ENCODE measurements at regions not wholly inside any gene's neighbourhood (a gene's known extent, or its start where the extent isn't known, plus 50 kb on each side); places are given as distances from the start of the nearest gene placed in this dataset.

DNA sequence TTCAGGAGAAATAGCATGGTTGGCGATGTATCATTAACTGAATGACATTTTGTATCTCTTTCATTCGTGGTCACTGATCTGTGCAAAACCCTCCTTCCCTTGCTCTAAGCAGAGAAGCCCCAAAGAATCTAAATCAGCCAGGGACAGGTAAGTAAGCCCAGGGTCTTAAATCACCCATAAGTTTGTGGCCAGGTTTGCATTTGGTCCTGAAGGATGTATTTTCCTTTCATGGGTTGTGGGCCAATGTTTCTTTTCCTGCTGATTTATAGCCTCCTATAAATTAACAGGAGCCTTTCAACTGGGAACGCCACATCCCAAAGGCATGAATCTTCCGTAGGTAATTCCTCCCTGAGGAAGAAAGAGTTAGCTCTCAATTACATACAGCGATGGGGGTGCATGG is 217.5 kb upstream of the TNC start:
- DNase-seq: no peak
- WGBS (ENCODE audit: low lambda C conversion rate): 66% methylated on average over 5 of the region's 5 CpGs
- POLR2A ChIA-PET: no interaction called here

DNA sequence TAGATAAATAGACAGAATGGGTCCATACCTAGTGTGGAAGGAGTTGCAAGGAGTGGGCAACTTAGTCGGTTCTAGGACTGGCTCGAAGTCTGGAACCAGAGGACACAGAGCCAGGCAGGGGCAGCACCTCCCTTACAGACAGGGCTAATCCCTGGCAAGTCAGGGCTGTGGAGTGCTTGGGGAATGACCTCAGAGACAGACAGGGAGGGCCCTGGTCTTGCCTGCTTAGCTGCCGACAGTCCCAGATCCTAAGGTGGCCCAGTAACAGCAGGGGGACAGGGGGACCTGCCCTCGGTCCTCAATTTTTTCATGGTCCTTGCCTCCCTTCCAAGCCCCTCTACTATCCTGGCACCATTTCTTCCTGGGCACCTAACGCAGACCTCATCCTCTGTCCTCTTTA is 222.4 kb upstream of the TNC start:
- DNase-seq: no peak
- H3K4me1 ChIP-seq (ENCODE audit: control insufficient read depth in 1 of 2, insufficient read depth in 2 of 2, low read depth in 1 of 2, low read length in 1 of 2): no peaks in the 10 kb centered on the region
- no peak overlapping the region for H3K4me2 ChIP-seq
- H3K79me2 ChIP-seq (ENCODE audit: insufficient read depth): no peaks in the 10 kb centered on the region
- TF ChIP-seq GABPA (IDR thresholded peaks at IDR 0.05; ENCODE audit: low read depth) (no peak), MXI1 (IDR thresholded peaks at IDR 0.05; ENCODE audit: low read depth, low read length) (no peak), JUND (IDR thresholded peaks at IDR 0.05) (no peak), TEAD4 (IDR thresholded peaks at IDR 0.05; ENCODE audit: borderline replicate concordance, insufficient read depth) (no peak), RAD21 (IDR thresholded peaks at IDR 0.05; ENCODE audit: low read length) (no peak), FOXJ3 (CRISPR knock-in tag; IDR thresholded peaks at IDR 0.05) (no peak), RCOR1 (IDR thresholded peaks at IDR 0.05; ENCODE audit: low read length) (no peak), RXRA (IDR thresholded peaks at IDR 0.05; ENCODE audit: borderline replicate concordance, low read depth) (no peak), SIN3A (IDR thresholded peaks at IDR 0.05; ENCODE audit: borderline replicate concordance, low read depth, low read length) (no peak), SMC3 (IDR thresholded peaks at IDR 0.05; ENCODE audit: low read depth, low read length) (no peak), CHD2 (IDR thresholded peaks at IDR 0.05; ENCODE audit: low read length, partially characterized antibody) (no peak), NFIC (IDR thresholded peaks at IDR 0.05; ENCODE audit: borderline replicate concordance) (no peak), MEF2A (IDR thresholded peaks at IDR 0.05; ENCODE audit: borderline replicate concordance, low read depth) (no peak), POLR2AphosphoS5 (IDR thresholded peaks at IDR 0.05; ENCODE audit: low read depth, low read length) (no peak), FOSL2 (IDR thresholded peaks at IDR 0.05; ENCODE audit: borderline replicate concordance, low read depth) (no peak), FOXM1 (IDR thresholded peaks at IDR 0.05; ENCODE audit: low read depth) (no peak)
- TF ChIP-seq, protein P1, sequence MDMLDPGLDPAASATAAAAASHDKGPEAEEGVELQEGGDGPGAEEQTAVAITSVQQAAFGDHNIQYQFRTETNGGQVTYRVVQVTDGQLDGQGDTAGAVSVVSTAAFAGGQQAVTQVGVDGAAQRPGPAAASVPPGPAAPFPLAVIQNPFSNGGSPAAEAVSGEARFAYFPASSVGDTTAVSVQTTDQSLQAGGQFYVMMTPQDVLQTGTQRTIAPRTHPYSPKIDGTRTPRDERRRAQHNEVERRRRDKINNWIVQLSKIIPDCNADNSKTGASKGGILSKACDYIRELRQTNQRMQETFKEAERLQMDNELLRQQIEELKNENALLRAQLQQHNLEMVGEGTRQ (IDR thresholded peaks at IDR 0.05; ENCODE audit: borderline replicate concordance, low read depth, low read length): no peak
- TF ChIP-seq, protein P2, sequence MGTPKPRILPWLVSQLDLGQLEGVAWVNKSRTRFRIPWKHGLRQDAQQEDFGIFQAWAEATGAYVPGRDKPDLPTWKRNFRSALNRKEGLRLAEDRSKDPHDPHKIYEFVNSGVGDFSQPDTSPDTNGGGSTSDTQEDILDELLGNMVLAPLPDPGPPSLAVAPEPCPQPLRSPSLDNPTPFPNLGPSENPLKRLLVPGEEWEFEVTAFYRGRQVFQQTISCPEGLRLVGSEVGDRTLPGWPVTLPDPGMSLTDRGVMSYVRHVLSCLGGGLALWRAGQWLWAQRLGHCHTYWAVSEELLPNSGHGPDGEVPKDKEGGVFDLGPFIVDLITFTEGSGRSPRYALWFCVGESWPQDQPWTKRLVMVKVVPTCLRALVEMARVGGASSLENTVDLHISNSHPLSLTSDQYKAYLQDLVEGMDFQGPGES (IDR thresholded peaks at IDR 0.05; ENCODE audit: low read depth, low read length): no peak
- TF ChIP-seq, protein P3, sequence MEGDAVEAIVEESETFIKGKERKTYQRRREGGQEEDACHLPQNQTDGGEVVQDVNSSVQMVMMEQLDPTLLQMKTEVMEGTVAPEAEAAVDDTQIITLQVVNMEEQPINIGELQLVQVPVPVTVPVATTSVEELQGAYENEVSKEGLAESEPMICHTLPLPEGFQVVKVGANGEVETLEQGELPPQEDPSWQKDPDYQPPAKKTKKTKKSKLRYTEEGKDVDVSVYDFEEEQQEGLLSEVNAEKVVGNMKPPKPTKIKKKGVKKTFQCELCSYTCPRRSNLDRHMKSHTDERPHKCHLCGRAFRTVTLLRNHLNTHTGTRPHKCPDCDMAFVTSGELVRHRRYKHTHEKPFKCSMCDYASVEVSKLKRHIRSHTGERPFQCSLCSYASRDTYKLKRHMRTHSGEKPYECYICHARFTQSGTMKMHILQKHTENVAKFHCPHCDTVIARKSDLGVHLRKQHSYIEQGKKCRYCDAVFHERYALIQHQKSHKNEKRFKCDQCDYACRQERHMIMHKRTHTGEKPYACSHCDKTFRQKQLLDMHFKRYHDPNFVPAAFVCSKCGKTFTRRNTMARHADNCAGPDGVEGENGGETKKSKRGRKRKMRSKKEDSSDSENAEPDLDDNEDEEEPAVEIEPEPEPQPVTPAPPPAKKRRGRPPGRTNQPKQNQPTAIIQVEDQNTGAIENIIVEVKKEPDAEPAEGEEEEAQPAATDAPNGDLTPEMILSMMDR (IDR thresholded peaks at IDR 0.05): no peak
- no peak overlapping the region for H3K27ac ChIP-seq (ENCODE audit: low read depth in 2 of 2, low read length in 1 of 2)
- POLR2A ChIA-PET: no interaction called here
- no peaks in the 10 kb centered on the region for H3F3A ChIP-seq (replicated peaks; ENCODE audit: insufficient read depth)
- no peaks in the 10 kb centered on the region for H3K9me3 ChIP-seq
- no peaks in the 10 kb centered on the region for H3K27me3 ChIP-seq (ENCODE audit: insufficient read depth)
- H3K9ac ChIP-seq: no peak overlapping the region
- H3K36me3 ChIP-seq (replicated peaks in 1 of 2; ENCODE audit: control insufficient read depth in 1 of 2, insufficient read depth in 2 of 2, low read length in 1 of 2): no peaks in the 10 kb centered on the region
- H4K20me1 ChIP-seq (ENCODE audit: insufficient read depth): no peaks in the 10 kb centered on the region
- CTCF ChIA-PET: no interaction called here
- WGBS (ENCODE audit: low lambda C conversion rate): 79% methylated on average over 5 of the region's 5 CpGs
- no peak overlapping the region for H3K4me3 ChIP-seq (ENCODE audit: low read depth in 2 of 2, low read length in 1 of 2)
- H2AFZ ChIP-seq (ENCODE audit: low read depth): no peak overlapping the region
- H3K9me2 ChIP-seq: no peaks in the 10 kb centered on the region

More for the DNA sequence above, 217.5 kb upstream of the TNC start:
- Histone ChIP-seq H3F3A (replicated peaks; ENCODE audit: insufficient read depth) (no peaks in the 10 kb centered on the region), H3K4me2 (no peak overlapping the region), H3K27me3 (ENCODE audit: insufficient read depth) (no peaks in the 10 kb centered on the region), H3K9ac (no peak overlapping the region), H3K36me3 (replicated peaks in 1 of 2; ENCODE audit: control insufficient read depth in 1 of 2, insufficient read depth in 2 of 2, low read length in 1 of 2) (no peaks in the 10 kb centered on the region), H2AFZ (ENCODE audit: low read depth) (no peak overlapping the region), H3K4me3 (ENCODE audit: low read depth in 2 of 2, low read length in 1 of 2) (no peak overlapping the region), H3K9me3 (no peaks in the 10 kb centered on the region), H3K79me2 (ENCODE audit: insufficient read depth) (no peaks in the 10 kb centered on the region), H3K4me1 (ENCODE audit: control insufficient read depth in 1 of 2, insufficient read depth in 2 of 2, low read depth in 1 of 2, low read length in 1 of 2) (no peaks in the 10 kb centered on the region), H3K27ac (ENCODE audit: low read depth in 2 of 2, low read length in 1 of 2) (no peak overlapping the region), H3K9me2 (no peaks in the 10 kb centered on the region), H4K20me1 (ENCODE audit: insufficient read depth) (no peaks in the 10 kb centered on the region)
- CTCF ChIA-PET: no interaction called here
- no peak for TF ChIP-seq FOXJ3 (CRISPR knock-in tag; IDR thresholded peaks at IDR 0.05)
- TF ChIP-seq SIN3A (IDR thresholded peaks at IDR 0.05; ENCODE audit: borderline replicate concordance, low read depth, low read length): no peak

Measured in SK-N-SH (cell line).